OCI-LY7 (cell line): ENCODE measurements at regions not wholly inside any gene's neighbourhood (a gene's known extent, or its start where the extent isn't known, plus 50 kb on each side); places are given as distances from the start of the nearest gene placed in this dataset.

Experiments
- BruUV-seq: library from RNA; stranded (reverse); fragments of 400-500 nt; replicated peaks from 2 replicates; lab custom pipeline; 2021; lab: Mats Ljungman, UMichigan
- CTCF ChIA-PET: fragments of 300-600 bp; sonication (Branson Sonifier 250); formaldehyde crosslinking; loops from one replicate; lab custom pipeline; 2022; ENCODE audit warnings: antibody characterized with exemption; ENCODE audit not compliant: unreplicated experiment; lab: Charles Lee
- POLR2A ChIA-PET: fragments of 300-600 bp; sonication (Branson Sonifier 250); formaldehyde crosslinking; loops from one replicate; lab custom pipeline; 2022; ENCODE audit warnings: antibody characterized with exemption; lab: Charles Lee
- DNase-seq: peaks from one replicate; pipeline ENCODE4 v3.0.0-alpha.2; 2015; ENCODE audit warnings: low spot score
- H2AFZ ChIP-seq: fragments of 200-600 bp; sonication (generic), shearing (Covaris generic); 2 replicates; pipeline ENCODE4 v1.6.1; 2014; ENCODE audit warnings: mild to moderate bottlenecking, antibody characterized with exemption, low read length, moderate library complexity
- H3K27ac ChIP-seq: fragments of 200-600 bp; sonication (generic); 2 replicates; pipeline ENCODE4 v1.5.1; 2014; ENCODE audit warnings: mixed run types, low read depth, mild to moderate bottlenecking, moderate library complexity, low read length, inconsistent platforms; ENCODE audit not compliant: poor library complexity, severe bottlenecking
- H3K36me3 ChIP-seq: fragments of 200-600 bp; sonication (generic); 2 replicates; pipeline ENCODE4 v1.6.1; 2014; ENCODE audit warnings: mild to moderate bottlenecking, antibody characterized with exemption, low read length, moderate library complexity, mixed read lengths; ENCODE audit not compliant: insufficient read depth
- H3K4me1 ChIP-seq: fragments of 200-600 bp; sonication (generic); 2 replicates; pipeline ENCODE4 v1.5.1; 2014; ENCODE audit warnings: mild to moderate bottlenecking, low read length; ENCODE audit not compliant: insufficient read depth, poor library complexity, severe bottlenecking
- H3K4me2 ChIP-seq: fragments of 200-600 bp; sonication (generic); 2 replicates; pipeline ENCODE4 v1.6.1; 2014; ENCODE audit warnings: mild to moderate bottlenecking, low read length
- H3K4me3 ChIP-seq: fragments of 200-600 bp; sonication (generic); 2 replicates; pipeline ENCODE4 v1.5.1; 2014; ENCODE audit warnings: mild to moderate bottlenecking, low read depth, low read length; ENCODE audit not compliant: poor library complexity, severe bottlenecking
- H3K79me2 ChIP-seq: fragments of 200-600 bp; sonication (generic); 2 replicates; pipeline ENCODE4 v1.6.1; 2016; ENCODE audit warnings: low read depth, mild to moderate bottlenecking, low read length, moderate library complexity, mixed read lengths; ENCODE audit not compliant: insufficient read depth
- H3K9me2 ChIP-seq: fragments of 200-600 bp; sonication (generic); 2 replicates; pipeline ENCODE4 v1.6.1; 2016; ENCODE audit warnings: mild to moderate bottlenecking, low read length, mixed read lengths; ENCODE audit not compliant: insufficient read depth
- H3K9me3 ChIP-seq: fragments of 200-600 bp; sonication (generic); 2 replicates; pipeline ENCODE4 v1.6.1; 2014; ENCODE audit warnings: mild to moderate bottlenecking, mixed run types, low read length, mixed read lengths
- H4K20me1 ChIP-seq: fragments of 200-600 bp; sonication (generic); 2 replicates; pipeline ENCODE4 v1.6.1; 2014; ENCODE audit warnings: mild to moderate bottlenecking, antibody characterized with exemption, low read length, moderate library complexity, mixed read lengths; ENCODE audit not compliant: insufficient read depth
- EZH2phosphoT487 ChIP-seq: fragments of 200-600 bp; sonication (generic); IDR thresholded peaks from 2 replicates; pipeline ENCODE4 v1.6.1; 2018; ENCODE audit warnings: low read depth, borderline replicate concordance, mild to moderate bottlenecking, mixed run types, antibody characterized with exemption, low read length, moderate library complexity, mixed read lengths
- intact Hi-C: fragments of 100-400 bp; cut with micrococcal nuclease; formaldehyde crosslinking; loops from one replicate; pipeline ENCODE4 v1.10.0; 2022; ENCODE audit not compliant: unreplicated experiment
- TF ChIP-seq, protein P1 (sequence below): fragments of 200-600 bp; sonication (generic); conservative IDR thresholded peaks from 2 replicates; pipeline ENCODE4 v1.5.1; 2014; ENCODE audit warnings: mild to moderate bottlenecking, antibody characterized with exemption, low read length, moderate library complexity, mixed read lengths

DNA sequence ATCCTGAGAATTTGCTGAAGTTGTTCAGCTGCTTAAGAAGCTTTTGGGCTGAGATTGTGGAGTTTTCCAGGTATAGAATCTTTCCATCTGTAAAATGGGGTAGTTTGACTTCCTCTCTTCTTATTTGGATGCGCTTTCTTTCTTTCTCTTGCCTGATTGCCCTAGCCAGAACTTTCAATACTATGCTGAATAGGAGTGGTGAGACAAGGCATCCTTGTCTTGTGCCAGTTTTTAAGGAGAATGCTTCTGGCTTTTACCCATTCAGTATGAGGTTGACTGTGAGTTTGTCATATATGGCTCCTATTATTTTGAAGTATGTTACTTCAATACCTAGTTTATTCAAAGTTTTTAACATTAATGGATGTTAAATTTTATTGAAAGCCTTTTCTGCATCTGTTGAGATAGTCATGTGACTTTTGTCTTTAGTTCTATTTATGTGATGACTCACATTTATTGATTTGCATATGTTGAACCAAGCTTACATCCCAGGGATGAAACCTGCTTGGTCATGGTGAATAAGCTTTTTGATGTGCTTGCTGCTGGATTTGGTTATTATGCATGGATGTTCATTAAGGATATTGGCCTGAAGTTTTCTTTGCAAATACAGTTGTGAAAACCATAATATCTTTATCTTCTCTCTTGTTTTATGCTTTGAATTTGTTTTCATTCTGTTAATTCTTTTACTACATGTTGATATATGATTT is 573.8 kb upstream of the NDST4 start:
- Histone ChIP-seq H4K20me1 (no peaks in the 10 kb centered on the region), H2AFZ (no peak overlapping the region), H3K4me1 (no peaks in the 10 kb centered on the region), H3K79me2 (no peaks in the 10 kb centered on the region), H3K9me3 (no peaks in the 10 kb centered on the region), H3K9me2 (no peaks in the 10 kb centered on the region), H3K4me3 (no peak overlapping the region), H3K4me2 (no peak overlapping the region), H3K27ac (no peak overlapping the region), H3K36me3 (no peaks in the 10 kb centered on the region)
- POLR2A ChIA-PET, result no interaction called here
- no peak for TF ChIP-seq EZH2phosphoT487
- TF ChIP-seq, protein P1, sequence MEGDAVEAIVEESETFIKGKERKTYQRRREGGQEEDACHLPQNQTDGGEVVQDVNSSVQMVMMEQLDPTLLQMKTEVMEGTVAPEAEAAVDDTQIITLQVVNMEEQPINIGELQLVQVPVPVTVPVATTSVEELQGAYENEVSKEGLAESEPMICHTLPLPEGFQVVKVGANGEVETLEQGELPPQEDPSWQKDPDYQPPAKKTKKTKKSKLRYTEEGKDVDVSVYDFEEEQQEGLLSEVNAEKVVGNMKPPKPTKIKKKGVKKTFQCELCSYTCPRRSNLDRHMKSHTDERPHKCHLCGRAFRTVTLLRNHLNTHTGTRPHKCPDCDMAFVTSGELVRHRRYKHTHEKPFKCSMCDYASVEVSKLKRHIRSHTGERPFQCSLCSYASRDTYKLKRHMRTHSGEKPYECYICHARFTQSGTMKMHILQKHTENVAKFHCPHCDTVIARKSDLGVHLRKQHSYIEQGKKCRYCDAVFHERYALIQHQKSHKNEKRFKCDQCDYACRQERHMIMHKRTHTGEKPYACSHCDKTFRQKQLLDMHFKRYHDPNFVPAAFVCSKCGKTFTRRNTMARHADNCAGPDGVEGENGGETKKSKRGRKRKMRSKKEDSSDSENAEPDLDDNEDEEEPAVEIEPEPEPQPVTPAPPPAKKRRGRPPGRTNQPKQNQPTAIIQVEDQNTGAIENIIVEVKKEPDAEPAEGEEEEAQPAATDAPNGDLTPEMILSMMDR, result no peak
- BruUV-seq, result no TSS peak
- CTCF ChIA-PET, result no interaction called here
- DNase-seq, result no peak
- intact Hi-C loops, result no loop called here

DNA sequence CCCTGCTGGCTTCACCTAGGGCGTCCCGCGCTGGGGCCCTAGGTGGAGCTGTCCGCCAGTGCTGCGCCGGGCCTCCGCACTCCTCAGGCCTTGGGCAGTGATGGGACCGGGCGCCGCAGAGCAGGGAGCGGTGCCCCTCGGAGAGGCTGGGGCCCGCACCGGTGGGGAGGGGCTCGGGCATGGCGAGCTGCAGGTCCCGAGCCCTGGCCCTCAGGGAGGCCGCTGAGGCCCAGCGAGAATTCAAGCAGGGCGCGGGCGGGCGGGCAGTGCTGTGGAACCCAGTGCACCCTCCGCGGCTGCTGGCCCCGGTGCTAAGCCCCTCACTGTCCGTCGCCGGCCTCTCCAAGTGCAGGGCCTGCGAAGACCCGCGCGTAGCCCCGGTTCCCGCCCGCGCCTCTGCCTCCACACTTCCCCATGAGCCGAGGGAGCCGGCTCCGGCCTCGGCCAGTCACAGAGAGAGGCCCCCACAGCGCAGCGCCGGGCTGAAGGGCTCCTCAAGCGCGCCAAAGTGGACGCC is 565.1 kb upstream of the NDST4 start:
- H3K4me2 ChIP-seq, result no peak overlapping the region
- no peaks in the 10 kb centered on the region for H4K20me1 ChIP-seq
- no peaks in the 10 kb centered on the region for H3K79me2 ChIP-seq
- no peaks in the 10 kb centered on the region for H3K36me3 ChIP-seq
- no peak for TF ChIP-seq EZH2phosphoT487
- TF ChIP-seq, protein P1, result no peak
- H3K4me3 ChIP-seq, result no peak overlapping the region
- intact Hi-C loops, result no loop called here
- DNase-seq, result no peak
- no peak overlapping the region for H3K27ac ChIP-seq
- ChIA-PET CTCF (no interaction called here), POLR2A (interaction anchor here (1.7 kb wide), 1 partner anchor 12 kb away, joined by 5 read pairs; no protein-coding TSS in a partner anchor)
- no TSS peak for BruUV-seq
- H3K4me1 ChIP-seq, result no peaks in the 10 kb centered on the region
- no peaks in the 10 kb centered on the region for H3K9me3 ChIP-seq
- no peak overlapping the region for H2AFZ ChIP-seq
- no peaks in the 10 kb centered on the region for H3K9me2 ChIP-seq

DNA sequence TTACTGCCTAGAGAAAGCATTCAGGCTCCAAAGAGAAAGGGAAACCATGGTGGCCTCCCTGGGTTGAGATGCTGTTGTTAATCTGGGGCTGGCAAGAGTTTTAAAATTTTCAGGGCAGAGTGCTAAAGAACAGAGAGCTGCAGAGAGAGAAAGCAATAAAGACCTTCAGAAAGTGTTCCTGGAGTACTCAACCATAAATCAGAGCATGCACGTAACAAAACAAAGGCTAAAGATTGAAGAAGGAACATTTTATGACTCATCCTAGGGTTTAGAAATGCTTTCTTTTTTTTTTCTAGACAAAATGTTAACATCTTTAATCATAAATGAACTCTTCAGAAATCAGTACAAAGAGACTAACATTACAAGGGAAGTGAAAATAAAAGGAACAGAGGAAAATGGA is 562.3 kb upstream of the NDST4 start:
- ChIA-PET POLR2A (no interaction called here), CTCF (no interaction called here)
- intact Hi-C loops, result no loop called here
- TF ChIP-seq EZH2phosphoT487, result no peak
- H3K36me3 ChIP-seq, result no peaks in the 10 kb centered on the region
- DNase-seq, result no peak
- no peaks in the 10 kb centered on the region for H3K9me3 ChIP-seq
- no peaks in the 10 kb centered on the region for H3K79me2 ChIP-seq
- H3K4me3 ChIP-seq, result no peak overlapping the region
- no peak overlapping the region for H3K27ac ChIP-seq
- H4K20me1 ChIP-seq, result no peaks in the 10 kb centered on the region
- H3K4me1 ChIP-seq, result no peaks in the 10 kb centered on the region
- H3K9me2 ChIP-seq, result no peaks in the 10 kb centered on the region
- H3K4me2 ChIP-seq, result no peak overlapping the region
- no TSS peak for BruUV-seq
- no peak overlapping the region for H2AFZ ChIP-seq
